Brain pericyte (primary cell): ENCODE measurements at regions not wholly inside any gene's neighbourhood (a gene's known extent, or its start where the extent isn't known, plus 50 kb on each side); places are given as distances from the start of the nearest gene placed in this dataset.
A peak's percentile ranks its signal among the peaks of the same experiment; 100 is the strongest.

Experiments used
- DNase-seq: peaks from one replicate; pipeline ENCODE4 v3.0.0-alpha.2; 2012; ENCODE audit warnings: low read depth, low spot score

GRCh38 chr5:18099261-18099660 is 465.0 kb downstream of the TAF11L14 start:
- no peak for DNase-seq

- DNase-seq: no peak
These were observed 467.3 kb downstream of the TAF11L14 start for GRCh38 chr5:18101532-18101931.

- DNase-seq: no peak
These were observed 468.5 kb downstream of the TAF11L14 start for GRCh38 chr5:18102733-18103132.

- no peak for DNase-seq
These were observed 471.2 kb downstream of the TAF11L14 start for GRCh38 chr5:18105449-18105848.

GRCh38 chr5:18111906-18112465 is 477.7 kb downstream of the TAF11L14 start:
- no peak for DNase-seq

- no peak for DNase-seq
These were observed 479.5 kb downstream of the TAF11L14 start for GRCh38 chr5:18113721-18114120.

- no peak for DNase-seq
These were observed 480.0 kb downstream of the TAF11L14 start for GRCh38 chr5:18114151-18114757.

- DNase-seq: no peak
These were observed 483.7 kb downstream of the TAF11L14 start for GRCh38 chr5:18117968-18118367.

- DNase-seq: no peak
These were observed 485.0 kb downstream of the TAF11L14 start for GRCh38 chr5:18119156-18119785.

GRCh38 chr5:18141222-18141621 is 507.0 kb downstream of the TAF11L14 start:
- DNase-seq: no peak

- no peak for DNase-seq
These were observed 508.6 kb downstream of the TAF11L14 start for GRCh38 chr5:18142831-18143230.

- DNase-seq: no peak
These were observed 518.4 kb downstream of the TAF11L14 start for GRCh38 chr5:18152671-18153070.

- no peak for DNase-seq
These were observed 523.9 kb downstream of the TAF11L14 start for GRCh38 chr5:18158166-18158565.

- DNase-seq: no peak
These were observed 525.1 kb downstream of the TAF11L14 start for GRCh38 chr5:18159331-18159730.

- DNase-seq: no peak
These were observed 537.4 kb downstream of the TAF11L14 start for GRCh38 chr5:18171684-18172083.

- no peak for DNase-seq
These were observed 545.3 kb downstream of the TAF11L14 start for GRCh38 chr5:18179579-18179978.

- no peak for DNase-seq
These were observed 547.3 kb downstream of the TAF11L14 start for GRCh38 chr5:18181575-18181974.

- DNase-seq: no peak
These were observed 561.6 kb downstream of the TAF11L14 start for GRCh38 chr5:18195910-18196309.

GRCh38 chr5:18197734-18198133 is 563.5 kb downstream of the TAF11L14 start:
- DNase-seq: no peak

GRCh38 chr5:18202164-18202563 is 567.9 kb downstream of the TAF11L14 start:
- no peak for DNase-seq

GRCh38 chr5:18203296-18203695 is 569.0 kb downstream of the TAF11L14 start:
- no peak for DNase-seq

- no peak for DNase-seq
These were observed 579.4 kb downstream of the TAF11L14 start for GRCh38 chr5:18213666-18214065.

- DNase-seq: peak; percentile 31
These were observed 581.8 kb downstream of the TAF11L14 start for GRCh38 chr5:18216016-18216415.
